ENCODE measurements at regions not wholly inside any gene's neighbourhood (a gene's known extent, or its start where the extent isn't known, plus 50 kb on each side); places are given as distances from the start of the nearest gene placed in this dataset.

DNA sequence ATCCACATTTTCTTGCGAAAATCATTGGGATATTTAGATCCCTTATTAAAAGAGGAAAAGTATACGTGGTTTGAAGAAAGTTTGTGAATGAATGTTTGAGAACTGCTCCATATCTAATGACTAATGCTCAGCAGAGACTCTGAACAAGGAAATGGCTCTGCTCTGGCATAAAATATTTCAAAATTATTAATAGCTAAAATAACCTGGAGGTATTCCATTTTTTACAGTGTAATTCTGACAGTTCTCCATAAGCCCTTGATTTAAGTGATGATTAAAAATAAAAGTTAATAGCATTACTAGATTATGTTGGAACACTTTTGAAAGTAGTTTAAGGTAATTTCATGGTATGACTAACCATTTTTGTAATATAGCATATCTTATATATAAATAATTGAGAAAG is 1276.9 kb upstream of the TENM3 start:
- TF ChIP-seq EZH2 (IDR thresholded peaks at IDR 0.05) (no peak), POLR2AphosphoS5 (IDR thresholded peaks at IDR 0.05; ENCODE audit: borderline replicate concordance, low read depth, low read length) (no peak), FOXP2 (optimal IDR thresholded peaks at IDR 0.05; ENCODE audit: control extremely low read depth, extremely low read length, insufficient read depth) (no peak)
